HepG2 (cell line): ENCODE measurements at regions not wholly inside any gene's neighbourhood (a gene's known extent, or its start where the extent isn't known, plus 50 kb on each side); places are given as distances from the start of the nearest gene placed in this dataset.

Source experiments
- ATAC-seq: fragments of 200-7000 bp; cut with Tn5 transposase; 3 replicates; pipeline ENCODE4 v1.9.1; 2020; ENCODE audit warnings: mild to moderate bottlenecking, moderate library complexity
- BruUV-seq: library from RNA; stranded (reverse); fragments of 400-500 nt; replicated peaks from 2 replicates; lab custom pipeline; 2021; lab: Mats Ljungman, UMichigan
- CTCF ChIA-PET: fragments of 300-600 bp; formaldehyde crosslinking; extraction: SDS; loops from one replicate; lab custom pipeline; 2021; ENCODE audit warnings: low total read pairs, inconsistent platforms, low intra/inter-chr PET ratio; lab: Yijun Ruan, JAX
- POLR2A ChIA-PET: fragments of 350-600 bp; sonication (Branson Sonifier 250); formaldehyde crosslinking; loops from one replicate; lab custom pipeline; 2020; ENCODE audit warnings: antibody characterized with exemption, inconsistent platforms; lab: Yijun Ruan, JAX
- DNase-seq: peaks from one replicate; pipeline ENCODE4 v3.0.0-alpha.2; 2015; ENCODE audit warnings: low spot score
- FAIRE-seq: peaks from 3 replicates; lab custom pipeline; 2011; peaks lifted over from hg19 to GRCh38; lab: Jason Lieb, UNC
- H2AFZ ChIP-seq: one replicate; pipeline ENCODE4 v1.6.1; 2011; ENCODE audit warnings: low read length, inconsistent platforms
- H3K27ac ChIP-seq: fragments of 300-600 bp; 3 replicates; pipeline ENCODE4 v1.8.0; 2011; ENCODE audit warnings: mixed run types, mild to moderate bottlenecking, mixed read lengths, low read length, inconsistent platforms; ENCODE audit not compliant: insufficient read depth; ENCODE audit errors: extremely low read length
- H3K27me3 ChIP-seq, 2 experiments: fragments of 200-600 bp in 1 of 2; 2 replicates in 1 of 2; 3 replicates in 1 of 2; pipeline versions ENCODE4 v1.6.0 to v1.8.0; 2011; ENCODE audit warnings: low read length in 2 of 2, mild to moderate bottlenecking in 2 of 2, moderate library complexity in 2 of 2, inconsistent platforms in 1 of 2; ENCODE audit not compliant: insufficient read depth in 2 of 2, control insufficient read depth in 1 of 2
- H3K36me3 ChIP-seq, 2 experiments: fragments of 200-600 bp in 1 of 2; replicated peaks in 1 of 2; 2 replicates in 1 of 2; 3 replicates in 1 of 2; pipeline versions ENCODE4 v1.5.1 to v1.8.0; 2011; ENCODE audit warnings: low read length in 2 of 2, inconsistent platforms in 1 of 2; ENCODE audit not compliant: insufficient read depth in 2 of 2, control insufficient read depth in 1 of 2
- H3K4me1 ChIP-seq: 2 replicates; pipeline ENCODE4 v1.5.1; 2012; ENCODE audit warnings: low read length, inconsistent platforms; ENCODE audit not compliant: insufficient read depth
- H3K4me2 ChIP-seq: 2 replicates; pipeline ENCODE4 v1.6.0; 2011; ENCODE audit warnings: low read depth, low read length, inconsistent platforms
- H3K4me3 ChIP-seq, 3 experiments: fragments of 200-600 bp in 1 of 3; sonication (generic), shearing (Covaris generic) in 1 of 3; replicated peaks in 1 of 3; 2 replicates each; pipeline ENCODE4 v1.5.1; 2011 to 2016; ENCODE audit warnings: low read length in 3 of 3, inconsistent platforms in 2 of 3, low read depth in 2 of 3, mild to moderate bottlenecking in 2 of 3, control low read depth in 1 of 3, mixed read lengths in 1 of 3; ENCODE audit not compliant: insufficient read depth in 1 of 3
- H3K79me2 ChIP-seq: one replicate; pipeline ENCODE4 v1.6.1; 2011; ENCODE audit warnings: low read length, inconsistent platforms; ENCODE audit not compliant: insufficient read depth
- H3K9ac ChIP-seq: 2 replicates; pipeline ENCODE4 v1.6.0; 2011; ENCODE audit warnings: mild to moderate bottlenecking, low read depth, low read length, inconsistent platforms; ENCODE audit not compliant: insufficient read depth
- H3K9me3 ChIP-seq: 2 replicates; pipeline ENCODE4 v1.5.1; 2012; ENCODE audit warnings: mild to moderate bottlenecking, low read length
- H4K20me1 ChIP-seq: 2 replicates; pipeline ENCODE4 v1.6.0; 2011; ENCODE audit warnings: inconsistent platforms, mild to moderate bottlenecking, low read length, moderate library complexity; ENCODE audit not compliant: insufficient read depth
- CAMTA2 ChIP-seq: sonication (generic); formaldehyde crosslinking; IDR thresholded peaks from 2 replicates; pipeline ENCODE4 v1.4.0; 2020; ENCODE audit warnings: mild to moderate bottlenecking, missing genetic modification reagents, borderline replicate concordance
- CERS6 ChIP-seq: sonication (generic); formaldehyde crosslinking; IDR thresholded peaks from 2 replicates; pipeline ENCODE4 v1.5.0; 2020; ENCODE audit warnings: missing genetic modification reagents
- ELF1 ChIP-seq: sonication (generic); formaldehyde crosslinking; IDR thresholded peaks from 2 replicates; pipeline ENCODE4 v1.4.0; 2020; ENCODE audit warnings: missing genetic modification reagents
- FOSL2 ChIP-seq: sonication (generic); formaldehyde crosslinking; IDR thresholded peaks from 2 replicates; pipeline ENCODE4 v1.4.0; 2020; ENCODE audit warnings: missing genetic modification reagents
- KDM1A ChIP-seq: IDR thresholded peaks from 2 replicates; pipeline ENCODE4 v1.6.1; 2016; ENCODE audit warnings: missing compliant biosample characterization
- NFKB2 ChIP-seq: sonication (generic); formaldehyde crosslinking; IDR thresholded peaks from 2 replicates; pipeline ENCODE4 v1.4.0; 2020; ENCODE audit warnings: missing genetic modification reagents, borderline replicate concordance
- SIX4 ChIP-seq: sonication (generic); formaldehyde crosslinking; IDR thresholded peaks from 2 replicates; pipeline ENCODE4 v1.4.0; 2020; ENCODE audit warnings: missing genetic modification reagents
- ZNF180 ChIP-seq: sonication (generic); formaldehyde crosslinking; IDR thresholded peaks from 2 replicates; pipeline ENCODE4 v1.4.0; 2020; ENCODE audit warnings: low read depth, missing genetic modification reagents, borderline replicate concordance
- ZNF274 ChIP-seq: sonication (generic); formaldehyde crosslinking; IDR thresholded peaks from 2 replicates; pipeline ENCODE4 v1.5.1; 2020; ENCODE audit warnings: mild to moderate bottlenecking, missing genetic modification reagents
- ZNF318 ChIP-seq: sonication (generic); formaldehyde crosslinking; IDR thresholded peaks from 2 replicates; pipeline ENCODE4 v1.4.0; 2020; ENCODE audit warnings: mild to moderate bottlenecking, missing genetic modification reagents
- ZNF414 ChIP-seq: sonication (generic); formaldehyde crosslinking; IDR thresholded peaks from 2 replicates; pipeline ENCODE4 v1.5.0; 2020; ENCODE audit warnings: missing genetic modification reagents
- ZNF446 ChIP-seq: sonication (generic); formaldehyde crosslinking; IDR thresholded peaks from 2 replicates; pipeline ENCODE4 v1.5.0; 2020; ENCODE audit warnings: mild to moderate bottlenecking, missing genetic modification reagents
- ZNF484 ChIP-seq: sonication (generic); formaldehyde crosslinking; IDR thresholded peaks from 2 replicates; pipeline ENCODE4 v1.5.1; 2020; ENCODE audit warnings: mild to moderate bottlenecking, low read depth, missing genetic modification reagents, borderline replicate concordance
- ZNF788 ChIP-seq: sonication (generic); formaldehyde crosslinking; IDR thresholded peaks from 2 replicates; pipeline ENCODE4 v1.5.0; 2020; ENCODE audit warnings: mild to moderate bottlenecking, missing genetic modification reagents, borderline replicate concordance
- ZNF790 ChIP-seq: sonication (generic); formaldehyde crosslinking; IDR thresholded peaks from 2 replicates; pipeline ENCODE4 v1.8.0; 2022; ENCODE audit warnings: missing genetic modification reagents, mild to moderate bottlenecking, borderline replicate concordance
- WGBS: methylation state at CpG from one replicate; pipeline ENCODE4 v1.1.6; 2017; ENCODE audit warnings: low lambda C conversion rate; 5-methylcytosine and 5-hydroxymethylcytosine counted together
- in situ Hi-C: cut with HindIII; loops from 2 replicates; pipeline ENCODE4 v1.10.0; 2017; ENCODE audit warnings: low pct_unique_long_range_greater_than_20kb; ENCODE audit not compliant: extremely low pct_ligation_motif_present
- intact Hi-C: fragments of 100-400 bp; cut with micrococcal nuclease; formaldehyde crosslinking; loops from one replicate; pipeline ENCODE4 v1.10.0; 2022; ENCODE audit not compliant: unreplicated experiment

GRCh38 chr5:99314721-99315120 lies 385.9 kb upstream of the CHD1 start:
- Histone ChIP-seq H3K36me3 (no peaks in the 10 kb centered on the region), H3K27me3 (no peaks in the 10 kb centered on the region), H2AFZ (no peak overlapping the region), H3K79me2 (no peaks in the 10 kb centered on the region), H4K20me1 (no peaks in the 10 kb centered on the region), H3K4me2 (no peak overlapping the region), H3K4me1 (no peaks in the 10 kb centered on the region), H3K9me3 (no peaks in the 10 kb centered on the region), H3K27ac (no peak overlapping the region), H3K9ac (no peak overlapping the region), H3K4me3 (no peak overlapping the region)
- in situ Hi-C loops (no loop called here), intact Hi-C loops (no loop called here)
- FAIRE-seq (no peak), ATAC-seq (no peak), DNase-seq (no peak)
- ChIA-PET CTCF (no interaction called here), POLR2A (no interaction called here)
- WGBS: 50% methylated on average over 2 of the region's 2 CpGs
- BruUV-seq: no TSS peak
- TF ChIP-seq ZNF790 (CRISPR knock-in tag) (no peak), CAMTA2 (no peak), ZNF484 (CRISPR knock-in tag) (no peak), ZNF414 (CRISPR knock-in tag) (no peak), ZNF274 (CRISPR knock-in tag) (no peak), KDM1A (CRISPR knock-in tag) (no peak), CERS6 (CRISPR knock-in tag) (no peak), ZNF788 (CRISPR knock-in tag) (no peak), SIX4 (CRISPR knock-in tag) (no peak), ZNF446 (CRISPR knock-in tag) (no peak), FOSL2 (no peak), ZNF318 (CRISPR knock-in tag) (no peak), ELF1 (no peak), ZNF180 (CRISPR knock-in tag) (no peak), NFKB2 (CRISPR knock-in tag) (no peak)
